Fibroblast of peridontal ligament (primary cell): ENCODE measurements at regions not wholly inside any gene's neighbourhood (a gene's known extent, or its start where the extent isn't known, plus 50 kb on each side); places are given as distances from the start of the nearest gene placed in this dataset.
A peak's percentile ranks its signal among the peaks of the same experiment; 100 is the strongest.

ENCODE experiments used
- DNase-seq: peaks from one replicate; pipeline ENCODE4 v3.0.0-alpha.2; 2010; ENCODE audit errors: extremely low read depth

GRCh38 chr11:15875393-15875792 lies 481.0 kb downstream of the SOX6 start:
- no peak for DNase-seq

DNA sequence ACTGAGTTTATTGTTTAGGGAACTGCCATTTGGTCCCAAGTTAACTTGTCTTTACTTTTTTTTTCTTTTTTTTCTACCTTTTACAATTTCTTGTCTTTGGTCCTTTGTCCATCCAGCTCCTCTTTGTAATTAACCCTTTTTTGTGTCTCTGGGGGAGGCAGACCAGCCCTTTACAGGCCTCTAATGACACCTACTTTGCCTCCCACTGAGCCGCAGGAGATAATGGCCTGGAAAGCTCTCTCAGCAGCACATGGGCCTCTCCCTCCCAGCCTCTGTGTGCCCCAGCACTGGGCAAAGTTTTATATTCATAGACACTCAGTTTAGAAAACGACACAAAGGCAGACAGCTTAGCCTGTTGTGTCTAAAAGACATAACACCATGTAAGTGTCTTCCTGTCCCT lies 480.4 kb downstream of the SOX6 start:
- no peak for DNase-seq

DNA sequence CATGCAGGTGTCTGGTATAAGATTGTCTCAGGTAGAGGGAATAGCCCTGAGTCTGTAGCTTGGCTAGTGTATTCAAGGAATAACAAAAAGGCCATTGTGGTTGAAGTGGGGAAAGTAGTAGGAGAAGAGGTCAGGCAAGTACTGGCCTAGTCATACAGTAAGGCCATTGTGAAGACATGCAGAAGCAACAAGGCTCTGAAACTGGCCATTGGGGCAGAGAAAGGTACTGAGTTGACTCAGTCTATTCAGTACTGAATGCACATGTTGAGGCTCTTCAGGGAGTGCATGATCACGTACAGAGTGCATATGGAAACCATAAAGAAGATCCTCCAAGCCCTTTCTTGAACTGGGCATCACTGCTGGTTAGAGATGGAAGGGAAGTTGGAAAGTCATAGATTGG lies 477.6 kb downstream of the SOX6 start:
- DNase-seq, result no peak

GRCh38 chr11:15880291-15880690 lies 476.1 kb downstream of the SOX6 start:
- DNase-seq, result no peak

GRCh38 chr11:15882876-15883454 lies 473.4 kb downstream of the SOX6 start:
- DNase-seq, result no peak

DNA sequence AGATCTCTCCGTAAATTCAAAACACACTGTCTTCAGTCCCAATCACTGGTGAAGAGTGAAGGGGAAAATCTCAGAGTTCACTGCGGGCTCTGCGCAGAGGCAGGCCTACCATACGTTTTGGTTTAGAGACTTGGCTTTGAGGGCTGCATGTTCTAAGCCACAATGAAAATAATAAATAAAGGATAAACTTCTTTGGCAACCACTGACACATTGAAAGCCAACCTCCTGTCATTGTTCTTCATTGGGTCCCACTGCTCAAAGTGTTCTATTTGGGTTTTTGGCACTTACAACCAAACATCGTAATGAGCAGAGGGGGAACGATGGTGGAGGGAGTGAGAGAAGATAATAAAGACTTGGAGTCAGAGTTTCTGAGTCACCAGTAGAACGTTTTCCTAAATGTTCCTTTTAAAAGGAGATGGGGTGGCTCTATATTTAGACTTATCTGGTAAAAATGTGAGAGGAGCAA lies 472.9 kb downstream of the SOX6 start:
- peak; percentile 36 for DNase-seq

DNA sequence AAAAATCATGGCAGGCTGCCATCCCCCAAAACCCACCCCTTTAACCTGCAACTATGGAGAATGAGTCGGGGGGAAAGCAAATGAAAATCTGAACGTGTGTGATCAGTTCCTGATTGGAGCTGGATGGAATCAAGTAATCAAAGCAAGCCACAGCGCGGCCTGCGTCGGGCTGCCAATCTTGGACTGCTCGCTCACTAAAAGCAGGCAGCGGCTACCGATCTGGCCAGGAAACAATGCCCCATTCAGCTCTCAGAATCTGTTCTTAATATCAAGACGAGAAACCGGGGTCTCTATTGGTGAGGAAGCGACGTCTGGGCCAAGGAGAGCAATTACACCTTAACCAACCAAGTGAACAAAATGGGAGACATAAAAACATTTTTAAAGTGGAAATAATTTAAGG lies 472.2 kb downstream of the SOX6 start:
- DNase-seq, result no peak

- no peak for DNase-seq
Observed at GRCh38 chr11:15884777-15885540, 471.4 kb downstream of the SOX6 start.

DNA sequence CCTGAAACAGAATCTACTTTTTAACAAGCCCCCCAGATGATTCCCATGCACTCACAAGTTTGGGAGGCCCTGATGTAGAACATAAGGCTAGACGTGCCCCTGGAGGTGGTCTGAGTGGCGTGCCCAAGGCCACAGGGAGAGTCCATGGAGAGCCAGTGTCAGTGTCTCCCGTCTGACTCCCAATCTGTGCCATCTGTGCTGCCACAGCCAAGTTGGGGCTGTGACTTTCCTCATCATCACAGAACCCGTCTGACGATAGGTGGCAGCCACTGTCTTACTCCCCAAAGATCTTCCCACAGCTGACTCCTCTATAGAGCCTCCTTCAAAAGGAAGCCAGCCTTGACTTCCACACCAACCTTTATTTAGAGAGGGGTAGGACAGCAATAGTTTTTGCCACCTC lies 470.5 kb downstream of the SOX6 start:
- no peak for DNase-seq

GRCh38 chr11:15886299-15886698 lies 470.0 kb downstream of the SOX6 start:
- no peak for DNase-seq

GRCh38 chr11:15886866-15887265 lies 469.5 kb downstream of the SOX6 start:
- no peak for DNase-seq

- no peak for DNase-seq
Observed at GRCh38 chr11:15888556-15889345, 467.6 kb downstream of the SOX6 start.

DNA sequence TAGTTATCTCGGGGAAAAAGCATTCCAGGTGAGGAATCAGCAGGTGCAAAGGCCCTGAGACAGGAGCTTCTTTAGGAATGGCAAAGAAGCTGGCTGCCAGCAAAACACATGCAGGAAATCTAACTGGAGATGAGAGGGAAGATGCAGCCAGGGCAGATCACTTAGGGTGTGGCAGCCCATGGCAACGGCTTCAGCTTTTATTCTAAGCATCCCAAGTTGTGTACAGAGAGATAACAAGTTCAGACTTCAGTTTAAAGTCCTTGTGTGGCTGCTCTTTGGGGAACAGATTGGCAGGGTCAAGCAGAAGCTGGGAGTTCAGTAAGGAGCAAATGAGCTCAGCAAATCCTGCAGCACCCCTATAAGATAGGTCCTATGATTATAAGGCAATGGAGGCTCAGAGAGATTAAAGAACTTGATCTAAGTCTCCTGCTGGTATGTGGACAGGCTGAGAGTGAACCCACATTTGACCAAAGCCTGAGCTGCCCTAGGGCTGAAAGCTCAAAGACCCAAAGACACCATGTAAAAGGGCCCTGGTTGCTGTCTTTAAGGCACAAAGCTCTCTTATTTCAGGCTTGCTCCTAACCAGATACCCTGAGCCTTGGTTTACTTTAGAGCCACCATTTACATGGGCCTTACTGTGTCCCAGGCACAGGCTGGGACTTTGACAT lies 466.8 kb downstream of the SOX6 start:
- DNase-seq, result no peak

DNA sequence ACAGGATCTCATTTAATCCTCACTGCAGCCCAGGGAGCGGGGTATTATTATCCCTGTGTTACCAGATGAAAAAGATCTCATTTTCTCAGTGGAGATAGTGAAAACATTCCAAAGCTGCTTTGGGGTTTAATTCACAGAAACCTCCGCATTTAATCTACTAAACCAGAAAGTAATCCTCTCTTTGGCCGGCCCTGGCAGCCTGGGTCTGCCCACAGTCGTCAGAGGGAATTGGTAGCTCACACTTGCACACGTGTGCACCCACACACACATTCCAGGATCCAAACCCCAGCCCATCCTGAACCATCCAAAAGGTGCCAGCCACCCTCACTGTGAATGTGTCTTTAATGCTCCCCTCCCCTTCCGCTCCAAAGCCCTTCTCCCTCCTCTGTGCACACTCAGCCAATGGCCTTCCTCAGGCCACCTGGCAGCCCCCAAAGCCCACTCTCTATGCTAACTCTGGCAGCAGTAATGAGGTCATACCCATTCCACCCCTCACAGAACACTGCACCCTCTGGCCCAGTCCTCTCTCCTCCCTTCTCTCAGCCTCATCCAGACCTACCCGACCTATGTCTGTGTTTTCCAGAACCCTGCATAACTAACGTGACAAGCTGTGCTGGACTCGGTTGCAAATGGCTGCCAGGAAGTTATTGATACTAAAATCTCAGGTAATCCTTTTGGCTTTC lies 466.2 kb downstream of the SOX6 start:
- peak; percentile 45 for DNase-seq

DNA sequence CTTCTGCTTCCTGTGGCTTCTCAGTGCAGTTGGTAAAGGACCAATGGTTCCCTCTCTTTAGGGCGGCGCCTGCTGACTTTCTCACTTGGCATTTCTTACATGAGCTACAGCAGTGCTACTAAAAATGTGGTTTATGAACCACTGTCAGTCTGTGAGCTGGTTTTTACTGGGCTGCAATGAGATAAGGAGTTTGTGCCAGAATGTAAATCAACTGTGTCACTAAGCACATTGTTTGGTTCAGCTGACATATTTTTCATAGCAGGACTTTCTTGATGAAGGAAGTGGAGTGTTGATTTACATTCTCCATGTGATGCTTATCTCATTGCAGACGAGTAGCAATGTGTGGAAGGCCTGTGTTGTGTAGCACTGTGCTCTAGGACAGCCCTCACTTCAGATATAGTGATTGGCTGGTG lies 463.3 kb downstream of the SOX6 start:
- peak; percentile 61 for DNase-seq

- DNase-seq, result no peak
Observed at GRCh38 chr11:15896026-15896425, 460.3 kb downstream of the SOX6 start.

DNA sequence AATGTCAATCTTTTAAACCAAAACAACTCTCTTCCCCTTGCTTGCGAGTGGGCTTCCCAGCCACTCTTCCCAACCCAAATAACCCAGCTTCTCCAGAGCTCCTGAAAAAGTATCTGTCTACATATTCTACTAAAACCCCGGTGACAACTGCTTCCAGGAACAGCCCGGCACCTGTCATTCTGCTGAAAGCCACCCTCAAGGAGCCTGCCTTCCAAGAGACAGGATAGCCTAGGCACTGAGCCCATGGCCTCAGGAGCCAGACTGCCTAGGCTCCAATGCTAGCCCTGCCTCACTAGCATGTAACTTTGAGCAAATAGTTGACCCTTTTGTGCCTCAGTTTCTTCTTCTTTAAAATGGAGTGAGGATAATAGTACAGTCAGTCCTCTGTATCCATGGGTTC lies 459.8 kb downstream of the SOX6 start:
- no peak for DNase-seq

- no peak for DNase-seq
Observed at GRCh38 chr11:15897211-15897960, 459.0 kb downstream of the SOX6 start.

GRCh38 chr11:15901054-15901453 lies 455.3 kb downstream of the SOX6 start:
- DNase-seq, result no peak

- DNase-seq, result no peak
Observed at GRCh38 chr11:15901790-15902189, 454.6 kb downstream of the SOX6 start.

DNA sequence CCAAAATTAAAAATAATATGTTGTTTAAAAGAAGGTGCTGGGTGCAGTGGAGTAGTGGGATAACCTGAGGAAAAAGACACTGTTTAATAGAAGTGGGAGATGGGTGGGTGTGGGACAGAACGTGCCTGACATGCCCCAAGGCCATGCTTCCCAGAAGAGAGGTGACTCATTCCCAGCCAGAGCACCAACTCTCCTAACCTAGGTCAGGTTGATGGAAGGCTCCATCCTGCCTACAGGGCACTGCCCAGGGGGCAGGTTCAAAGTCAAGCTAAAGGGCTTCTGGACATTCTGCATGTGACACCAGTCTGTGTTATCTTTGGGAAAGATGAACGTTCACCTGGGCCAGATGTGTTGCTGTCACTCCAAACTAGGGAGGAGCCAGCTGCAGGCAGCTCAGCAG lies 453.1 kb downstream of the SOX6 start:
- no peak for DNase-seq
